SKM-1 treated with dmso at 0.1 percent for 144 hours (cell line): ENCODE measurements at regions not wholly inside any gene's neighbourhood (a gene's known extent, or its start where the extent isn't known, plus 50 kb on each side); places are given as distances from the start of the nearest gene placed in this dataset.
"Not testable (repeated sequence)": the region's sequence is repeated elsewhere in the genome, so short reads cannot be mapped to it uniquely, and the experiment has no call there.

Experiments used
- DNase-seq: peaks from one replicate; lab custom pipeline; 2025; ENCODE audit not compliant: unreplicated experiment; lab: John Stamatoyannopoulos, UW

DNA sequence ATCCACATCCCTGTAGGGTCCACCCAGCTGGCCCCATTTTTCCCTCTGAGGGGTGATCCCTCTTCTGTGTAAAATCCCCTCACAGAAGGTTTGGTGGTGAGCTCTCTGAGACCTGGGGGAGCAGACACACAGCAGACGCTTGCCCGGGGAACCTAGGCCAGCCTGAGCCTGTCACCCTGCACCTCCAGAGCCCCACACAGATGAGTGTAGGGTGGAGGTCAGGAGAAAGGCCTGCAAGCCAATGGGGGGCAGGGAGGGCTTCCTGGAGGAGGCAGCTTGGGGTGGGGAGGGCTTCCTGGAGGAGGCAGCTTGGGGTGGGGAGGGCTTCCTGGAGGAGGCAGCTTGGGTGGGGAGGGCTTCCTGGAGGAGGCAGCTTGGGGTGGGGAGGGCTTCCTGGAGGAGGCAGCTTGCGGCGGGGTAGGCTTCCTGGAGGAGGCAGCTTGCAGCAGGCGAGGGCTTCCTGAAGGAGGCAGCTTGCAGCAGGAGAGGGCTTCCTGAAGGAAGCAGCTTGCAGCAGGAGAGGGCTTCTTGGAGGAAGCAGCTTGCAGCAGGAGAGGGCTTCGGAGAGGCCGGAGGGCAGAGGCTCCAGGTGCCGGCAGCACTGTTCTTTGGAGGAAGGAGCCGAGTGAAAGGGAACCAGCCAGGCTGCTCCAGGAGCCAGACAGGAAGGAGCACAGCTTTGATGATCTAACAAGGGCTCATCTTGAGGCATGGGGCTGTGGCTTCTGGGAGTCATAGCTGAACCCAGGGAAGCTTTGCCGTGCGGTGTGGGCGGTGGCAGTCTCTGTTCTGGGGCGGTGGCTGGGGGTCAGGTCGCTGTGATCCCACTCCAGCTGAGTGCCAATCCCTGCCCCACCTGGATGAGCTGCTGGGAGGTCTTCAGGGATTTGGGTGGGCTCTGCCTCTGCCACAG lies 83.7 kb upstream of the ZNF469 start:
- no peak for DNase-seq

DNA sequence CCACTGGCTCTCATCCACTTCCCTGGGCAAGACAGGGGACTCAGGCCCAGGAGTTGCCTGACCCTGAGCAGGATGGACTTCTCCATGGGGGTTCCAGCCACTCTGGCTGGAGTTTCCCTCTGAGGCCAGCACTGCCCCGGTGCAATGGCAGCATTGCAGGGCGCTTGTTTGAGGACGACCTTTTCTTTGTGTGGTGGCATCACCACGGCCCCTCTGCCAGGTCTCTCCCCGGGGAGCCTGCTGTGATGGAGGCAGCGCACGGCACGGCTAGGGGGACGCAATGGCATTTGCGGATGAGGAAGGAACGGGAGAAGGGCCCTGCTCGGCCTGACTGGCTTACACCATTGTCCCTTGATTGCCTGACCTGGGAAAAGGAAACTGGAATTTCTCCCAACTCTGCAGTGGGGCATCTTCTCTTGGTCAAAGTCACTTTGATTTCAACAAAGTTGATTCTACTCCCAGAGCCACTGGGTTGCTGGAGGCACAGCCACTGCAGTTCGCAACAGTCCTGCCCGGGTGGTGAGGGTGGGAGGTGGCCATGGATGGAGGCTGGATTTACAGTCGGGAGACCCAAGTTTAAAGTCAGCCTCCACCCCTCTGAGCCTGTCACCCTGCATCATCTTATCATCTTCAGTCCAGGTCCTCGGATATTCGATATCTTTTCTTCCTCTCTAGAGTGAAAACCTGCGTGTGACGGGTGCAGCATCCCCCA lies 82.9 kb upstream of the ZNF469 start:
- no peak for DNase-seq

GRCh38 chr16:88300463-88300835 lies 82.3 kb upstream of the ZNF469 start:
- DNase-seq: no peak

- DNase-seq: no peak
These were observed 81.3 kb upstream of the ZNF469 start for GRCh38 chr16:88301431-88301830.

DNA sequence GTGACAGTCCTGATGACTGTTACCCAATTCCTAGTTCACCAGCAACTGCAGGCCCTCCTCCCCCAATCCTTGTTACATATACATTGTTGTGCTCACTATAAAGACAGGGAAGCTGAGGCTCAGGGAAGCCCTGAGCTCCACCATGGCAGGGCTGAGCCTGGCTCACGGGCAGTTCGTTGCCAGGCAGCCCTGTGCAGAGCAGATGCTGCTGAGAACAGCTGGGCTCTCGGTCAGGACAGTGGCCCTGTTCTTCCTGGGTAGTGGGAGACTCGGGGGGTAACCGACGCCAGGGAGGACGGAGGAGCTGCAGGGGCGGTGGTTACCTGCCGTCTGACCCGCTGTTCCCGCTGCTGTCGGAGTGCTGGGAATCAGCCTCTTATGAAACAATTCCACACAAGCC lies 80.9 kb upstream of the ZNF469 start:
- no peak for DNase-seq

- DNase-seq: no peak
These were observed 80.1 kb upstream of the ZNF469 start for GRCh38 chr16:88302666-88303065.

DNA sequence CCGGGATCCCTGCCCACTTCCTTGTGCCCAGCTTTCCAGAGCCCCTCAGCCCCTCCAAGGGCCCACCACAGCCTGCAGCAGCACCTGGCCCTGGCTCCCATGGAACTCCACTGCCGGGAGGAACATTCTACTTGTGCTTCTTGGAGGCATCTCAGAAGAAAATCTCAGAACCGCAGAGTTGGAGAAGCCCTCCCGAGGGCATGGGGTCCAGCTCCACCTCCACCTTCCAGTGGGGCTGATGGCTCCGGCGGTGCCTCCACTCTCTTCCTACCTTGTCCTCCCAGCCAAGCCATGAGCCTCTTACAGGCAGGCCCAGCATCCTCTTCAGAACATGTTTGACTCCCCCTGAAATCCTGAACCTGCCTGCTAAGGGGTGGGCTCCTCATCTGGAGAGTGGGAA lies 79.4 kb upstream of the ZNF469 start:
- DNase-seq: no peak

- no peak for DNase-seq
These were observed 78.6 kb upstream of the ZNF469 start for GRCh38 chr16:88303890-88304819.

- DNase-seq: no peak
These were observed 77.6 kb upstream of the ZNF469 start for GRCh38 chr16:88305176-88305575.

- no peak for DNase-seq
These were observed 76.3 kb upstream of the ZNF469 start for GRCh38 chr16:88306411-88306810.

- DNase-seq: no peak
These were observed 75.8 kb upstream of the ZNF469 start for GRCh38 chr16:88306860-88307545.

DNA sequence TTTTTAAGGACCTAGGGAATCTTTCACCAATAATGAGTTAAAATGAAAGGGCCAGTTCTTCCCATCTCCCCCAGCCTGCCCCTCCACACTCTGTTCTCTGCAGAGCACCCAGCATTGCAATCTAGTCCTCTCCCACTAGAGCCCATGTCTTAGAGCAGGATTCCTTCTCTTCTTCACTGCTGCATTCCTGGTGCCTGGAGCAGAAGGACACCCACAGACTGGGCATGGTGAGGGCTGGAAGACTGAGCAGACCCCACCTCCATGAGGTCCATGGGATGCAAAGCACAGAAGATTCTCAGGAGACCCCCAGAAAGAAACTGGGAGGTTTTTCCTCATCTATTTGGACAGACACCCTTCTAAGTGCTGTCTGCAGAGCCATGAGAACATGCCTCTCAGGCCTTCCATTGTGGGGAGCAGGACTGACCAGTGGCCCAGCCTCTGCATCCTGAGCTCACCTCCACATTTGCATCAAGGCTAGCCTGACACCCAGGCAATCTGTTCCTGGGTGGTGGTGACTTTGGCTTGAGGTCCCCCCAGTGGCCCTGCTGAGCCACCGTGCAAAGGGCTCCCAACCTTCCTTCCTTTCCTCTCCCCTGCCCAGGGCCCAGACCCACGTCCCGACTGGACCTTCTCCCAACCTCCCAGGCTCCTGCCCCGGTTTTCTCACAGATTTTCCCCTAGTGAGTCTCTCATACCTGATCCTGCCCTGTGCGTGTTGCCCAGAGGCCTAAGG lies 74.2 kb upstream of the ZNF469 start:
- no peak for DNase-seq

- no peak for DNase-seq
These were observed 73.4 kb upstream of the ZNF469 start for GRCh38 chr16:88309174-88309907.

- no peak for DNase-seq
These were observed 72.9 kb upstream of the ZNF469 start for GRCh38 chr16:88309908-88310265.

GRCh38 chr16:88310796-88311605 lies 71.8 kb upstream of the ZNF469 start:
- DNase-seq: no peak

DNA sequence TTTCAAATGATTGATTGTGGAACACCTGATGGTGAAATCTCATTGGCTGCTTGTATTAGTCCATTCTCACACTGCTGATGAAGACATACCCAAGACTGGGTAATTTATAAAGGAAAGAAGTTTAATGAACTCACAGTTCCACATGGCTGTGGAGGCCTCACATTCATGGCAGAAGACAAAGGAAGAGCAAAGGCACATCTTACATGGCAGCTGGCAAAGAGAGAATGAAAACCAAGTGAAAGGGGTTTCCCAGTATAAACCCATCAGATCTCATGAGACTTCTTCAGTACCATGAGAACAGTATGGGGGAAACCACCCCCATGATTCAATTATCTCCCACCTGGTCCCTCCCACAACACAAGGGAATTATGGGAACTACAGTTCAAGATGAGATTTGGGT lies 70.9 kb upstream of the ZNF469 start:
- not testable (repeated sequence) for DNase-seq

DNA sequence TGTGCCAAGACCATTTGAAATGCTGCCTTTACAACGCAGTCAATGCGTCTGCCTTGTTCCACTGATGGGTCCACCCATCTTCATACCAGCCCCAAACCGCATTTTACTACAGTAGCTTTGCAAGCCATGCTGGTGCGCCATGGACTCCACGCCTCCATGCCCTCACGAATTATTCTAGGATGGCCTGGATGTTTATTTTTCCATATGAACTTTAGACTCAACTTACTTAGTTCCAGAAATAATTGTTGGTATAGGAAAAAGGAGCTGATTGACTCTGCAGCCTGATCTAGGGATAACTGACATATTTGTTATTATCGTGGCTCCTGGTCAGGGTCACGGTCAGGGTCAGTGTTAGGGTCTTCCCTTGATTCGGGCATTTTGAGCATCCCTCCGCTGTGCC lies 70.0 kb upstream of the ZNF469 start:
- no peak for DNase-seq

DNA sequence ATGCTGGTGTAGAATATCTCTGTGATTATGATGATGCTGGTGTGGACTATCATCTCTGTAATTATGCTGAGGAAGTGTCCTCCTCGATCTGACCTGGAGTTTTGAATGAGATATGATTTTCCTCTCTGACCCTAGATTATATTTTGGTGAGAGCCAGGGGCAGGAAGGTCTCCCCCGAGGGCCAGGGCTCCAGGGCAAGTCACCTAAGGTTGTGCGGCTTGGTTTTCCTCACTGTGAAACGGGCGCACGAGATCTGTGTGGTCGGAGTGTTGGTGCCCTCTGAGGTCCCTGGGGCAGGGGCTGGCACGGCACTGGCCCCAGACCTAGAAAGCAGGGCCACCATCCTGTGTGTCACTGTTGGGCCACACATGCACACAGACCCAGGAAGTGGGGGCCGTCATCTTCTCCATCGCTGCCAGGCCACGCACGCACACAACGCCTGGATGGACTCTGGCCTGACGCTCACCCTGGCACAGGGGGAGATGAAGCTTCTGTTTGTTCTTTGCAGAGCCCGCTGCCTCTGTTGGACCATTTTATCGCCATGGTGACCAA lies 67.7 kb upstream of the ZNF469 start:
- no peak for DNase-seq
